HUES6 (cell line): ENCODE measurements at regions not wholly inside any gene's neighbourhood (a gene's known extent, or its start where the extent isn't known, plus 50 kb on each side); places are given as distances from the start of the nearest gene placed in this dataset.

ENCODE experiments used
- H3K27ac ChIP-seq: 2 replicates; pipeline ENCODE4 v1.7.0; 2013; ENCODE audit warnings: low read depth, mild to moderate bottlenecking, low read length, inconsistent platforms
- H3K27me3 ChIP-seq: 2 replicates; pipeline ENCODE4 v1.6.1; 2013; ENCODE audit warnings: low read length; ENCODE audit not compliant: control insufficient read depth, insufficient read depth
- H3K36me3 ChIP-seq: 2 replicates; pipeline ENCODE4 v1.6.1; 2013; ENCODE audit warnings: low read length; ENCODE audit not compliant: control insufficient read depth, insufficient read depth
- H3K4me1 ChIP-seq: 2 replicates; pipeline ENCODE4 v1.6.1; 2013; ENCODE audit warnings: low read length; ENCODE audit not compliant: control insufficient read depth, insufficient read depth
- H3K4me3 ChIP-seq: 2 replicates; pipeline ENCODE4 v1.5.1; 2013; ENCODE audit warnings: low read depth, low read length
- H3K9ac ChIP-seq: one replicate; pipeline ENCODE4 v1.6.1; 2013; ENCODE audit warnings: mild to moderate bottlenecking, low read length
- H3K9me3 ChIP-seq: 2 replicates; pipeline ENCODE4 v1.6.1; 2013; ENCODE audit warnings: low read depth, low read length; ENCODE audit not compliant: control insufficient read depth, insufficient read depth

GRCh38 chr2:152227969-152228592, 52.5 kb upstream of the STAM2 start:
- Histone ChIP-seq H3K27me3 (no peaks in the 10 kb centered on the region), H3K9me3 (no peaks in the 10 kb centered on the region), H3K36me3 (no peaks in the 10 kb centered on the region), H3K4me3 (no peak overlapping the region), H3K9ac (no peak overlapping the region), H3K27ac (no peak overlapping the region), H3K4me1 (no peaks in the 10 kb centered on the region)

- H3K27ac ChIP-seq: no peak overlapping the region
- H3K27me3 ChIP-seq: no peaks in the 10 kb centered on the region
- H3K9ac ChIP-seq: no peak overlapping the region
- no peaks in the 10 kb centered on the region for H3K4me1 ChIP-seq
- no peak overlapping the region for H3K4me3 ChIP-seq
- no peaks in the 10 kb centered on the region for H3K9me3 ChIP-seq
- no peaks in the 10 kb centered on the region for H3K36me3 ChIP-seq
These were observed 55.9 kb upstream of the STAM2 start for GRCh38 chr2:152231446-152231845.

- H3K4me1 ChIP-seq: no peaks in the 10 kb centered on the region
- no peak overlapping the region for H3K9ac ChIP-seq
- H3K36me3 ChIP-seq: no peaks in the 10 kb centered on the region
- H3K9me3 ChIP-seq: no peaks in the 10 kb centered on the region
- no peak overlapping the region for H3K4me3 ChIP-seq
- no peaks in the 10 kb centered on the region for H3K27me3 ChIP-seq
- no peak overlapping the region for H3K27ac ChIP-seq
These were observed 58.7 kb upstream of the STAM2 start for GRCh38 chr2:152234277-152234676.

- peaks cover 16% of the 10 kb centered on the region for H3K9me3 ChIP-seq
These were observed 60.8 kb upstream of the STAM2 start for GRCh38 chr2:152236191-152236925.

GRCh38 chr2:152238016-152238415, 62.5 kb upstream of the STAM2 start:
- Histone ChIP-seq H3K9me3 (peaks cover 17% of the 10 kb centered on the region), H3K4me3 (no peak overlapping the region), H3K4me1 (no peaks in the 10 kb centered on the region), H3K9ac (no peak overlapping the region), H3K36me3 (no peaks in the 10 kb centered on the region), H3K27me3 (no peaks in the 10 kb centered on the region), H3K27ac (no peak overlapping the region)

More at GRCh38 chr2:152236191-152236925, 60.8 kb upstream of the STAM2 start:
- Histone ChIP-seq H3K4me3 (no peak overlapping the region), H3K27ac (no peak overlapping the region), H3K9ac (no peak overlapping the region), H3K36me3 (no peaks in the 10 kb centered on the region), H3K27me3 (no peaks in the 10 kb centered on the region), H3K4me1 (no peaks in the 10 kb centered on the region)

GRCh38 chr2:152240559-152241231, 65.1 kb upstream of the STAM2 start:
- Histone ChIP-seq H3K36me3 (no peaks in the 10 kb centered on the region), H3K4me1 (no peaks in the 10 kb centered on the region), H3K4me3 (no peak overlapping the region), H3K9ac (no peak overlapping the region), H3K27ac (no peak overlapping the region), H3K9me3 (peaks cover 17% of the 10 kb centered on the region), H3K27me3 (no peaks in the 10 kb centered on the region)

GRCh38 chr2:152241948-152242729, 66.6 kb upstream of the STAM2 start:
- no peaks in the 10 kb centered on the region for H3K4me1 ChIP-seq
- H3K9me3 ChIP-seq: peaks cover 17% of the 10 kb centered on the region
- no peak overlapping the region for H3K9ac ChIP-seq
- H3K27me3 ChIP-seq: no peaks in the 10 kb centered on the region
- no peak overlapping the region for H3K4me3 ChIP-seq
- no peaks in the 10 kb centered on the region for H3K36me3 ChIP-seq
- H3K27ac ChIP-seq: no peak overlapping the region

- Histone ChIP-seq H3K9ac (no peak overlapping the region), H3K36me3 (no peaks in the 10 kb centered on the region), H3K9me3 (peaks cover 17% of the 10 kb centered on the region), H3K4me3 (no peak overlapping the region), H3K27me3 (no peaks in the 10 kb centered on the region), H3K4me1 (no peaks in the 10 kb centered on the region), H3K27ac (no peak overlapping the region)
These were observed 67.4 kb upstream of the STAM2 start for GRCh38 chr2:152242787-152243472.

GRCh38 chr2:152243761-152244640, 68.4 kb upstream of the STAM2 start:
- Histone ChIP-seq H3K9me3 (peaks cover 17% of the 10 kb centered on the region), H3K4me3 (no peak overlapping the region), H3K36me3 (no peaks in the 10 kb centered on the region), H3K4me1 (no peaks in the 10 kb centered on the region), H3K27me3 (no peaks in the 10 kb centered on the region), H3K9ac (no peak overlapping the region), H3K27ac (no peak overlapping the region)

- H3K9me3 ChIP-seq: peaks cover 7% of the 10 kb centered on the region
- H3K4me1 ChIP-seq: no peaks in the 10 kb centered on the region
- no peak overlapping the region for H3K4me3 ChIP-seq
- no peaks in the 10 kb centered on the region for H3K27me3 ChIP-seq
- H3K27ac ChIP-seq: no peak overlapping the region
- no peaks in the 10 kb centered on the region for H3K36me3 ChIP-seq
- no peak overlapping the region for H3K9ac ChIP-seq
These were observed 70.1 kb upstream of the STAM2 start for GRCh38 chr2:152245653-152246052.
